ENCODE measurements at regions not wholly inside any gene's neighbourhood (a gene's known extent, or its start where the extent isn't known, plus 50 kb on each side); places are given as distances from the start of the nearest gene placed in this dataset.

DNA sequence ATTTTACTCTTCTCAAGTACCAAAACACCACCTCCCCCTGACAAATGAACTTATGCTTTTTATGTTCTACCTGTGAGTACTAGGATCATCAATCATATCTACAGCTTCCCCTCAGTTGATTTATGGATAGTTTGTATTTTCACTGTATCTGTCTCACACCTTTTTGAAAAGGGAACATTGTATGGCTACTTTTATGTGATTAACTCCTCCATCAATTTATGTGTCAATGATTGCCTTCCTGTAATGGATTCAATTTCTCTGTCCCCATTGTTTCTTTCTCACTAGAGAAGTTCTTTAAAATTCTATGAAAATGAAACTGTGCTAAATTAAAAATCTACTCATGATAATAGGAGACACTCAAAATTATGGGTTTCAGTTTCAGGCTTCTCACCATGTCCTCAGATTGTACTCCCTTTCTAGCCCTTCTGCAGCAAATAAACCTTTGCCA, 935.0 kb downstream of the TRIB2 start:
- no peaks in the 10 kb centered on the region for H3K36me3 ChIP-seq
- DNase-seq: no peak
- TF ChIP-seq, protein P1, sequence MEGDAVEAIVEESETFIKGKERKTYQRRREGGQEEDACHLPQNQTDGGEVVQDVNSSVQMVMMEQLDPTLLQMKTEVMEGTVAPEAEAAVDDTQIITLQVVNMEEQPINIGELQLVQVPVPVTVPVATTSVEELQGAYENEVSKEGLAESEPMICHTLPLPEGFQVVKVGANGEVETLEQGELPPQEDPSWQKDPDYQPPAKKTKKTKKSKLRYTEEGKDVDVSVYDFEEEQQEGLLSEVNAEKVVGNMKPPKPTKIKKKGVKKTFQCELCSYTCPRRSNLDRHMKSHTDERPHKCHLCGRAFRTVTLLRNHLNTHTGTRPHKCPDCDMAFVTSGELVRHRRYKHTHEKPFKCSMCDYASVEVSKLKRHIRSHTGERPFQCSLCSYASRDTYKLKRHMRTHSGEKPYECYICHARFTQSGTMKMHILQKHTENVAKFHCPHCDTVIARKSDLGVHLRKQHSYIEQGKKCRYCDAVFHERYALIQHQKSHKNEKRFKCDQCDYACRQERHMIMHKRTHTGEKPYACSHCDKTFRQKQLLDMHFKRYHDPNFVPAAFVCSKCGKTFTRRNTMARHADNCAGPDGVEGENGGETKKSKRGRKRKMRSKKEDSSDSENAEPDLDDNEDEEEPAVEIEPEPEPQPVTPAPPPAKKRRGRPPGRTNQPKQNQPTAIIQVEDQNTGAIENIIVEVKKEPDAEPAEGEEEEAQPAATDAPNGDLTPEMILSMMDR (IDR thresholded peaks at IDR 0.05; ENCODE audit: borderline replicate concordance): no peak
- no peaks in the 10 kb centered on the region for H3K27me3 ChIP-seq (ENCODE audit: low read depth)
- no peak overlapping the region for H3K27ac ChIP-seq (replicated peaks)
- H3K9me3 ChIP-seq (replicated peaks): peaks cover 14% of the 10 kb centered on the region
- intact Hi-C loops (cut with micrococcal nuclease): no loop called here
- H3K4me1 ChIP-seq: no peaks in the 10 kb centered on the region
- H3K4me3 ChIP-seq: no peak overlapping the region

DNA sequence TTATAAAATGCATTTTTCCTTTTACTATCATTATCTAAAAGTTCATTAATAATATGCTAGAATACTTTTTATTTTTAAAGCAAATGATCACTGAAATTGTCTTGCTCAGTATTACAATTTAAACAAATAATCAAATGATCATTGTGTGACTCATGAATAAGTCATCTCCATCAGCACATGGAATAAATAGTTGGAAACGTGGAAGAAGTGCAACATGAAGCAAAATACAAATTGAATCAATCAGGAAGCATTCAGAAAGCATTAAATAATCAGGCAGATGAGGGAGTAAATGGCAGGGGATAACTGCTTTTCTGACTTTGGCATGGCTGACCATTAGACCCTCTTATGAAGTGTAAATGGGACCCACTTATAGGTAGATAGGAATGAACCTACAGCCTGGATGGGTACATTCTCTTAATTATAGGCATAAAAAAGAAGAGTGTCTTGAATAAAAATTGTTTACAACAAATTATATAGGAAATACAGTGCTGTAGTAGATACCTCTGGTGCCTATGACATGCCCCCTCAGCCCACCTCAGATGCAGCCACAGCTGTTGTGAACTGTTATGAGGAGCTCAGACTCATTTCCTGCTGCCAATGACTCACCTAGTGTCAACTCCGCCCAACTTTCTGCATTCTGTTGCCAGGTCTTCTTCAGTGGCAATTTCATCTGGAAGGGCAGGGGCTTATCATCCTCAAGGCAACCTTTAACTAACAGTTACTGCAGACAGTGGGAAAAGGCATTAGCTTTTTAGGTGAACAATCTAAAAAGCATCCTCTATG, 936.0 kb downstream of the TRIB2 start:
- DNase-seq: no peak
- Histone ChIP-seq H3K36me3 (no peaks in the 10 kb centered on the region), H3K27ac (replicated peaks) (no peak overlapping the region), H3K4me3 (no peak overlapping the region), H3K4me1 (no peaks in the 10 kb centered on the region), H3K27me3 (ENCODE audit: low read depth) (no peaks in the 10 kb centered on the region), H3K9me3 (replicated peaks) (peaks cover 14% of the 10 kb centered on the region)
- TF ChIP-seq, protein P1 (IDR thresholded peaks at IDR 0.05; ENCODE audit: borderline replicate concordance): no peak
- intact Hi-C loops (cut with micrococcal nuclease): no loop called here

GRCh38 chr2:13654416-13654815, 937.7 kb downstream of the TRIB2 start:
- H3K36me3 ChIP-seq: no peaks in the 10 kb centered on the region
- no peaks in the 10 kb centered on the region for H3K27me3 ChIP-seq (ENCODE audit: low read depth)
- TF ChIP-seq, protein P1 (IDR thresholded peaks at IDR 0.05; ENCODE audit: borderline replicate concordance): no peak
- H3K9me3 ChIP-seq (replicated peaks): peaks cover 14% of the 10 kb centered on the region
- no peak for DNase-seq
- intact Hi-C loops (cut with micrococcal nuclease): no loop called here
- H3K4me1 ChIP-seq: no peaks in the 10 kb centered on the region
- H3K27ac ChIP-seq (replicated peaks): no peak overlapping the region
- H3K4me3 ChIP-seq: no peak overlapping the region

GRCh38 chr2:13660231-13660630, 943.5 kb downstream of the TRIB2 start:
- Histone ChIP-seq H3K4me3 (no peak overlapping the region), H3K27me3 (ENCODE audit: low read depth) (no peaks in the 10 kb centered on the region), H3K9me3 (replicated peaks) (no peaks in the 10 kb centered on the region), H3K4me1 (no peaks in the 10 kb centered on the region), H3K27ac (replicated peaks) (no peak overlapping the region), H3K36me3 (no peaks in the 10 kb centered on the region)
- TF ChIP-seq, protein P1 (IDR thresholded peaks at IDR 0.05; ENCODE audit: borderline replicate concordance): no peak
- intact Hi-C loops (cut with micrococcal nuclease): no loop called here
- no peak for DNase-seq

GRCh38 chr2:13662055-13662454, 945.3 kb downstream of the TRIB2 start:
- TF ChIP-seq, protein P1 (IDR thresholded peaks at IDR 0.05; ENCODE audit: borderline replicate concordance): no peak
- intact Hi-C loops (cut with micrococcal nuclease): no loop called here
- no peak for DNase-seq
- Histone ChIP-seq H3K4me1 (no peaks in the 10 kb centered on the region), H3K27me3 (ENCODE audit: low read depth) (no peaks in the 10 kb centered on the region), H3K4me3 (no peak overlapping the region), H3K27ac (replicated peaks) (no peak overlapping the region), H3K9me3 (replicated peaks) (no peaks in the 10 kb centered on the region), H3K36me3 (no peaks in the 10 kb centered on the region)

Measured in left ventricle myocardium inferior (tissue), 1 donor.